SK-N-MC (cell line): ENCODE measurements at regions not wholly inside any gene's neighbourhood (a gene's known extent, or its start where the extent isn't known, plus 50 kb on each side); places are given as distances from the start of the nearest gene placed in this dataset.

Experiments
- EZH2 ChIP-seq: fragments of 200-600 bp; sonication (generic); IDR thresholded peaks from one replicate; pipeline ENCODE4 v1.6.1; 2017; ENCODE audit warnings: antibody characterized with exemption
- POLR2AphosphoS5 ChIP-seq: IDR thresholded peaks from 2 replicates; pipeline ENCODE4 v1.6.1; 2012; ENCODE audit warnings: mild to moderate bottlenecking, low read depth, low read length, borderline replicate concordance

- TF ChIP-seq EZH2 (no peak), POLR2AphosphoS5 (no peak)
Measured at GRCh38 chr1:5428351-5428750, 563.9 kb downstream of the NPHP4 start.
